ENCODE measurements at regions not wholly inside any gene's neighbourhood (a gene's known extent, or its start where the extent isn't known, plus 50 kb on each side); places are given as distances from the start of the nearest gene placed in this dataset.

GRCh38 chr15:87753539-87753938, 503.0 kb downstream of the NTRK3 start:
- TF ChIP-seq L3MBTL2 (conservative IDR thresholded peaks at IDR 0.05), result no peak
- no peak for TF ChIP-seq TARDBP (IDR thresholded peaks at IDR 0.05)
